ENCODE measurements at regions not wholly inside any gene's neighbourhood (a gene's known extent, or its start where the extent isn't known, plus 50 kb on each side); places are given as distances from the start of the nearest gene placed in this dataset.

- TF ChIP-seq CTCF (IDR thresholded peaks at IDR 0.05): no peak
- TF ChIP-seq POLR2A (IDR thresholded peaks at IDR 0.05): no peak
These were observed 346.6 kb upstream of the TENM3 start for GRCh38 chr4:181896614-181897013.
